Sigmoid colon (tissue), 6 donors: ENCODE measurements at regions not wholly inside any gene's neighbourhood (a gene's known extent, or its start where the extent isn't known, plus 50 kb on each side); places are given as distances from the start of the nearest gene placed in this dataset.
A peak's percentile ranks its signal among the peaks of the same experiment; 100 is the strongest.

Experiments
- DNase-seq: peaks from one replicate; pipeline ENCODE4 v3.0.0-alpha.2; 2019
- H3K27ac ChIP-seq, 4 donors: fragments of 200-600 bp; sonication (generic); one replicate each; pipeline ENCODE4 v1.5.1; 2016 to 2019; ENCODE audit warnings: mild to moderate bottlenecking in 1 of 4
- H3K27me3 ChIP-seq, 3 donors: fragments of 200-600 bp; sonication (generic); one replicate each; pipeline ENCODE4 v1.5.1; 2019; ENCODE audit warnings: mild to moderate bottlenecking in 1 of 3
- H3K36me3 ChIP-seq, 4 donors: fragments of 200-600 bp; sonication (generic); one replicate each; pipeline ENCODE4 v1.5.1; 2016 to 2019
- H3K4me1 ChIP-seq, 4 donors: fragments of 200-600 bp; sonication (generic); one replicate each; pipeline ENCODE4 v1.5.1; 2017 to 2019
- H3K4me3 ChIP-seq, 4 donors: fragments of 200-600 bp; sonication (generic); one replicate each; pipeline ENCODE4 v1.5.1; 2017 to 2019; ENCODE audit warnings: mild to moderate bottlenecking in 2 of 4, moderate library complexity in 1 of 4
- H3K9me3 ChIP-seq, 4 donors: fragments of 200-600 bp in 3 of 4; sonication (generic) in 3 of 4; one replicate each; pipeline versions ENCODE4 v1.5.1 to v1.6.1; 2013 to 2019
- CTCF ChIP-seq, 4 experiments: fragments of 450-650 bp in 3 of 4; fragments of 200-600 bp in 1 of 4; IDR thresholded peaks; one replicate each; pipeline ENCODE4 v1.5.1; 2016 to 2019; ENCODE audit warnings: antibody characterized with exemption in 4 of 4, mild to moderate bottlenecking in 3 of 4, moderate library complexity in 2 of 4
- EP300 ChIP-seq, 4 donors: sonication (generic); formaldehyde crosslinking; IDR thresholded peaks; one replicate each; pipeline ENCODE4 v1.6.1; 2017; ENCODE audit warnings: antibody characterized with exemption in 4 of 4
- POLR2A ChIP-seq, 2 donors: fragments of 450-650 bp; IDR thresholded peaks; one replicate each; pipeline ENCODE4 v1.6.1; 2016; ENCODE audit warnings: antibody characterized with exemption in 2 of 2, mild to moderate bottlenecking in 2 of 2, moderate library complexity in 2 of 2
- POLR2AphosphoS5 ChIP-seq, 4 donors: sonication (generic); formaldehyde crosslinking; IDR thresholded peaks; one replicate each; pipeline ENCODE4 v1.6.1; 2017; ENCODE audit warnings: antibody characterized with exemption in 4 of 4
- WGBS, 2 donors: extraction: QIAGEN DNeasy Blood & Tissue Kit; methylation state at CpG; one replicate each; pipeline ENCODE4 v1.1.7; 2013; 5-methylcytosine and 5-hydroxymethylcytosine counted together
- intact Hi-C: fragments of 100-400 bp; cut with DNase I; formaldehyde crosslinking; loops from one replicate; pipeline ENCODE4 v1.15.1; 2023
- donor health status: healthy with polysubstance abuse.
- donor health status: healthy.

GRCh38 chr4:54368281-54369265, 139.5 kb downstream of the PDGFRA start:
- Histone ChIP-seq H3K27ac (peak overlapping the region in 2 of 4 donors; percentile 12 to 49), H3K9me3 (no peaks in the 10 kb centered on the region), H3K27me3 (no peaks in the 10 kb centered on the region), H3K4me1 (peaks cover 0 to 19% (median 13%) of the 10 kb centered on the region in 4 donors), H3K4me3 (no peak overlapping the region), H3K36me3 (no peaks in the 10 kb centered on the region)
- TF ChIP-seq POLR2A (IDR thresholded peaks at IDR 0.05) (no peak), EP300 (IDR thresholded peaks at IDR 0.05) (no peak), CTCF (IDR thresholded peaks at IDR 0.05) (no peak), POLR2AphosphoS5 (IDR thresholded peaks at IDR 0.05) (no peak)
- no peak for DNase-seq
- WGBS, 2 donors, result 53 to 72% methylated on average over 6 of the region's 6 CpGs
- intact Hi-C loops, result no loop called here

- no peak for TF ChIP-seq CTCF (IDR thresholded peaks at IDR 0.05)
- TF ChIP-seq POLR2AphosphoS5 (IDR thresholded peaks at IDR 0.05), result no peak
- no peak for TF ChIP-seq POLR2A (IDR thresholded peaks at IDR 0.05)
- no peak for TF ChIP-seq EP300 (IDR thresholded peaks at IDR 0.05)
- no peaks in the 10 kb centered on the region for H3K9me3 ChIP-seq
- no peaks in the 10 kb centered on the region for H3K27me3 ChIP-seq
- intact Hi-C loops, result no loop called here
- peaks cover 0 to 19% (median 13%) of the 10 kb centered on the region in 4 donors for H3K4me1 ChIP-seq
- 81 to 82% methylated on average over 3 of the region's 3 CpGs for WGBS, 2 donors
- no peaks in the 10 kb centered on the region for H3K36me3 ChIP-seq
- DNase-seq, result no peak
- no peak overlapping the region for H3K27ac ChIP-seq
- no peak overlapping the region for H3K4me3 ChIP-seq
These were observed 142.1 kb downstream of the PDGFRA start for GRCh38 chr4:54371173-54371572.

- 77 to 89% methylated on average over 2 of the region's 2 CpGs for WGBS, 2 donors
- no peak overlapping the region for H3K4me3 ChIP-seq
- TF ChIP-seq POLR2A (IDR thresholded peaks at IDR 0.05), result no peak
- TF ChIP-seq CTCF (IDR thresholded peaks at IDR 0.05), result no peak
- no peak for TF ChIP-seq EP300 (IDR thresholded peaks at IDR 0.05)
- TF ChIP-seq POLR2AphosphoS5 (IDR thresholded peaks at IDR 0.05), result no peak
These were observed 143.9 kb downstream of the PDGFRA start for GRCh38 chr4:54372951-54373350.

GRCh38 chr4:54373718-54374210, 144.7 kb downstream of the PDGFRA start:
- no peak for TF ChIP-seq POLR2AphosphoS5 (IDR thresholded peaks at IDR 0.05)
- TF ChIP-seq EP300 (IDR thresholded peaks at IDR 0.05), result no peak
- no peak for TF ChIP-seq CTCF (IDR thresholded peaks at IDR 0.05)
- no peak for TF ChIP-seq POLR2A (IDR thresholded peaks at IDR 0.05)
- Histone ChIP-seq H3K36me3 (no peaks in the 10 kb centered on the region), H3K4me3 (no peak overlapping the region), H3K9me3 (no peaks in the 10 kb centered on the region), H3K27me3 (no peaks in the 10 kb centered on the region), H3K4me1 (peaks cover 0 to 8% (median 3%) of the 10 kb centered on the region in 4 donors), H3K27ac (no peak overlapping the region)
- DNase-seq, result no peak
- WGBS, 2 donors, result 80 to 83% methylated on average over 4 of the region's 4 CpGs
- intact Hi-C loops, result no loop called here

More at GRCh38 chr4:54372951-54373350, 143.9 kb downstream of the PDGFRA start:
- Histone ChIP-seq H3K27me3 (no peaks in the 10 kb centered on the region), H3K4me1 (peaks cover 0 to 16% (median 11%) of the 10 kb centered on the region in 4 donors), H3K9me3 (no peaks in the 10 kb centered on the region), H3K27ac (no peak overlapping the region), H3K36me3 (no peaks in the 10 kb centered on the region)
- intact Hi-C loops, result no loop called here
- DNase-seq, result no peak
